Stomach (tissue), 8 donors: ENCODE measurements at regions not wholly inside any gene's neighbourhood (a gene's known extent, or its start where the extent isn't known, plus 50 kb on each side); places are given as distances from the start of the nearest gene placed in this dataset.

ENCODE experiments used
- DNase-seq, 2 donors: peaks; one replicate each; pipeline versions ENCODE4 v3.0.0 to v3.0.0-alpha.2; 2013 to 2019
- H3K27ac ChIP-seq, 5 donors: fragments of 200-600 bp in 4 of 5; sonication (generic) in 4 of 5; one replicate each; pipeline ENCODE4 v1.5.1; 2013 to 2019; ENCODE audit warnings: mild to moderate bottlenecking in 1 of 5, moderate library complexity in 1 of 5
- H3K27me3 ChIP-seq, 3 donors: fragments of 200-600 bp; sonication (generic); one replicate each; pipeline ENCODE4 v1.5.1; 2017 to 2019; ENCODE audit warnings: mixed run types in 1 of 3
- H3K36me3 ChIP-seq, 4 donors: fragments of 200-600 bp; sonication (generic); 1 replicate in 3 of 4; 2 replicates in 1 of 4; pipeline ENCODE4 v1.5.1; 2016 to 2019
- H3K4me1 ChIP-seq, 4 donors: fragments of 200-600 bp; sonication (generic); one replicate each; pipeline ENCODE4 v1.5.1; 2016 to 2019
- H3K4me3 ChIP-seq, 4 donors: fragments of 200-600 bp; sonication (generic) in 3 of 4; one replicate each; pipeline ENCODE4 v1.5.1; 2016 to 2019; ENCODE audit warnings: mild to moderate bottlenecking in 1 of 4
- H3K9me3 ChIP-seq, 4 donors: fragments of 200-600 bp; sonication (generic); one replicate each; pipeline ENCODE4 v1.5.1; 2016 to 2019
- CTCF ChIP-seq, 7 experiments: fragments of 450-650 bp in 4 of 7; fragments of 200-600 bp in 3 of 7; sonication (generic) in 3 of 7; IDR thresholded peaks; one replicate each; pipeline ENCODE4 v1.5.1; 2016 to 2019; ENCODE audit warnings: antibody characterized with exemption in 7 of 7, control low read depth in 2 of 7, mild to moderate bottlenecking in 1 of 7
- EP300 ChIP-seq: sonication (generic); formaldehyde crosslinking; IDR thresholded peaks from one replicate; pipeline ENCODE4 v1.6.1; 2017; ENCODE audit warnings: antibody characterized with exemption
- POLR2A ChIP-seq, 4 donors: fragments of 450-650 bp; IDR thresholded peaks; one replicate each; pipeline ENCODE4 v1.6.1; 2016; ENCODE audit warnings: antibody characterized with exemption in 4 of 4, control low read depth in 2 of 4, mild to moderate bottlenecking in 1 of 4, moderate library complexity in 1 of 4
- POLR2AphosphoS5 ChIP-seq, 3 donors: sonication (generic); formaldehyde crosslinking; IDR thresholded peaks; one replicate each; pipeline ENCODE4 v1.6.1; 2016; ENCODE audit warnings: antibody characterized with exemption in 3 of 3
- WGBS, 5 donors: extraction: QIAGEN DNeasy Blood & Tissue Kit in 3 of 5; methylation state at CpG; one replicate each; pipeline versions ENCODE4 v1.1.5 to v1.1.7; 2013 to 2018; 5-methylcytosine and 5-hydroxymethylcytosine counted together
- intact Hi-C: fragments of 100-400 bp; cut with DNase I; formaldehyde crosslinking; loops from one replicate; pipeline ENCODE4 v1.15.1; 2023; ENCODE audit warnings: low total_unique reads
- donor health status: healthy with polysubstance abuse.
- donor health status: Bipolar disorder and iron deficiency.
- donor health status: healthy.

- no peak overlapping the region for H3K4me3 ChIP-seq
- no peaks in the 10 kb centered on the region for H3K36me3 ChIP-seq
- no peaks in the 10 kb centered on the region for H3K9me3 ChIP-seq
- peaks cover 0 to 12% (median 0%) of the 10 kb centered on the region in 3 donors for H3K27me3 ChIP-seq
- intact Hi-C loops: no loop called here
- no peak overlapping the region for H3K27ac ChIP-seq
- DNase-seq: no peak
- no peak for TF ChIP-seq CTCF (IDR thresholded peaks at IDR 0.05)
- TF ChIP-seq POLR2A (IDR thresholded peaks at IDR 0.05): no peak
- no peak for TF ChIP-seq POLR2AphosphoS5 (IDR thresholded peaks at IDR 0.05)
- TF ChIP-seq EP300: no peak
- H3K4me1 ChIP-seq: no peaks in the 10 kb centered on the region
- 62 to 82% (median 80%) methylated on average over 4 of the region's 4 CpGs for WGBS, 5 donors
These were observed 206.0 kb upstream of the RBM19 start for GRCh38 chr12:114172135-114172534.

- H3K4me1 ChIP-seq: no peaks in the 10 kb centered on the region
- intact Hi-C loops: no loop called here
- DNase-seq: no peak
- no peak for TF ChIP-seq EP300
- no peak for TF ChIP-seq POLR2A (IDR thresholded peaks at IDR 0.05)
- no peak overlapping the region for H3K4me3 ChIP-seq
- H3K9me3 ChIP-seq: no peaks in the 10 kb centered on the region
- peaks cover 0 to 44% (median 0%) of the 10 kb centered on the region in 3 donors for H3K27me3 ChIP-seq
- 61 to 74% (median 66%) methylated on average over 2 of the region's 2 CpGs for WGBS, 5 donors
- no peak overlapping the region for H3K27ac ChIP-seq
- no peaks in the 10 kb centered on the region for H3K36me3 ChIP-seq
These were observed 201.9 kb upstream of the RBM19 start for GRCh38 chr12:114168061-114168460.

- no peaks in the 10 kb centered on the region for H3K9me3 ChIP-seq
- no peak for TF ChIP-seq POLR2A (IDR thresholded peaks at IDR 0.05)
- TF ChIP-seq EP300: no peak
- no peak for TF ChIP-seq POLR2AphosphoS5 (IDR thresholded peaks at IDR 0.05)
- no peak for TF ChIP-seq CTCF (IDR thresholded peaks at IDR 0.05)
- H3K4me1 ChIP-seq: no peaks in the 10 kb centered on the region
- H3K27me3 ChIP-seq: peaks cover 0 to 44% (median 0%) of the 10 kb centered on the region in 3 donors
- H3K36me3 ChIP-seq: no peaks in the 10 kb centered on the region
- H3K27ac ChIP-seq: no peak overlapping the region
- intact Hi-C loops: no loop called here
- no peak overlapping the region for H3K4me3 ChIP-seq
- 63 to 94% (median 77%) methylated on average over 1 of the region's 1 CpG for WGBS, 5 donors
- no peak for DNase-seq
These were observed 201.3 kb upstream of the RBM19 start for GRCh38 chr12:114167431-114167830.

- 14 to 21% (median 20%) methylated on average over 7 of the region's 7 CpGs for WGBS, 5 donors
- H3K9me3 ChIP-seq: no peaks in the 10 kb centered on the region
- H3K4me1 ChIP-seq: no peaks in the 10 kb centered on the region
- no peak overlapping the region for H3K27ac ChIP-seq
- no peak for TF ChIP-seq POLR2A (IDR thresholded peaks at IDR 0.05)
- TF ChIP-seq CTCF (IDR thresholded peaks at IDR 0.05): peak in 2 of 7 experiments; percentile 19 to 22
- intact Hi-C loops: no loop called here
- H3K36me3 ChIP-seq: no peaks in the 10 kb centered on the region
- DNase-seq: peak in 1 of 2 donors; percentile 53
- H3K27me3 ChIP-seq: peaks cover 0 to 52% (median 0%) of the 10 kb centered on the region in 3 donors
- H3K4me3 ChIP-seq: no peak overlapping the region
These were observed 200.2 kb upstream of the RBM19 start for GRCh38 chr12:114166362-114166761.

DNA sequence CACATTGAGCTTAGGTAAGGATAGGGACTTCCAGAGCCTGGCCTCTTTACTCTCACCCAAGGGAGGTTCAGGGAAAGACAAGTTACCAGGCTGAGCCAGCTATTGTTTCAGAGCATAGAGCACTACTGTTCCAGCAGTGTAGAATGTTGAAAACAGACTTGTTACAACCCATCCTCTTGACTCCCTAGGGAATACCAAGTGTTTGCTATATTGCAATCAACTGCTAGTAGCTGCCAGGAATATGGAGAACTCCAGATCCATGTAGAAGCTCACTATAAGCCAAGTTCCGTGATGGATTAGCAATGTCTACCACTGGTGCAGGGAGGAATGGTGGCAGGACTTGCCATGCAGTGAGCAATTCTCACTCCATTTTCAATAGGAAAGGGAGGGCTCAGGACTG is 199.8 kb upstream of the RBM19 start:
- no peaks in the 10 kb centered on the region for H3K36me3 ChIP-seq
- TF ChIP-seq EP300 (no peak), CTCF (IDR thresholded peaks at IDR 0.05) (no peak), POLR2AphosphoS5 (IDR thresholded peaks at IDR 0.05) (no peak), POLR2A (IDR thresholded peaks at IDR 0.05) (no peak)
- no peaks in the 10 kb centered on the region for H3K4me1 ChIP-seq
- DNase-seq: no peak
- intact Hi-C loops: no loop called here
- no peak overlapping the region for H3K27ac ChIP-seq
- no peaks in the 10 kb centered on the region for H3K9me3 ChIP-seq
- H3K4me3 ChIP-seq: no peak overlapping the region
- 50 to 77% (median 71%) methylated on average over 1 of the region's 1 CpG for WGBS, 5 donors
- peaks cover 0 to 50% (median 0%) of the 10 kb centered on the region in 3 donors for H3K27me3 ChIP-seq
